HG03060 (cell line): ENCODE measurements at regions not wholly inside any gene's neighbourhood (a gene's known extent, or its start where the extent isn't known, plus 50 kb on each side); places are given as distances from the start of the nearest gene placed in this dataset.
"Not testable (repeated sequence)": the region's sequence is repeated elsewhere in the genome, so short reads cannot be mapped to it uniquely, and the experiment has no call there.

Experiments used
- ATAC-seq: cut with Tn5 transposase; IDR thresholded peaks from one replicate; pipeline ENCODE4 v1.9.1; 2021; ENCODE audit warnings: low read depth, moderate number of reproducible peaks; ENCODE audit not compliant: unreplicated experiment

GRCh38 chr5:136750224-136750862 is 385.0 kb upstream of the TRPC7 start:
- no peak for ATAC-seq

- no peak for ATAC-seq
Observed at GRCh38 chr5:136749016-136749415, 383.7 kb upstream of the TRPC7 start.

- ATAC-seq: no peak
Observed at GRCh38 chr5:136743052-136743451, 377.7 kb upstream of the TRPC7 start.

GRCh38 chr5:136740228-136740627 is 374.9 kb upstream of the TRPC7 start:
- no peak for ATAC-seq

GRCh38 chr5:136739271-136739670 is 373.9 kb upstream of the TRPC7 start:
- ATAC-seq: not testable (repeated sequence)

DNA sequence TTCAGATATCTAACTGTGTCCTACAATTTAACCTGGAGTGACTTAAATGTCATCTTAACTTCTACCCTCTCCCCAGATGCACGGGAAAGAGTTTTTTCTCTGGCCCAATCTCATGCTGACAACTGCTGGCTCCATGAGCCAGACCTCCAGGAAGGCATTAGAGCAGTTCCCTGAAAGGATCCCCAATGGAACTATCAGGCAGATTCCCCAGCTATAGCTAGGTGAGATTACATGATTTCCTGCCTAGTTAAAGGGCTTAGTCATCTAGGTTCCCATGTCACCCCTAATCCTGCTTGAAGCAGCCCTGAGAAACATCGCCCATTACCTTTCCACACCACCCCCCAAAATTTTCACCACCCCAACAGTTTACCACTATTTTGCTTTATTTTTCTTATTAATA is 373.5 kb upstream of the TRPC7 start:
- no peak for ATAC-seq

DNA sequence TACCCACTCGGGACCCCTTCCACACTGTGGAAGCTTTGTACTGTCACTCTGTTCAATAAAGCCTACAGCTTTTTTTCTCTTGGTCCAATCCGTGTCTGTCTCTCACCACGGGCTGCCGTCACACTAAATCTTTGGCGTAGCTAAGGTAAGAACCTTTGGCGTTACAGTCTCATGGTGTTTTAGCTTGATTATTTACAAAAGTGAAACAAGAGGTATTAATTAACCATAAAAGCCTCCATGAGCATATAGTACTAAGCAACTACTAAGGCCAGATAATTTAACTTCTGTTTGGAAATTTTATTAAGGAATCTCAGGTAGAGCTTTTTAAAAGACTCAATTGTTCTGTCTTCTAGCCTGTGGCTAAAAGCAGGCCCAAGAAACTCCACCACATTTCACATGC is 370.7 kb upstream of the TRPC7 start:
- no peak for ATAC-seq

DNA sequence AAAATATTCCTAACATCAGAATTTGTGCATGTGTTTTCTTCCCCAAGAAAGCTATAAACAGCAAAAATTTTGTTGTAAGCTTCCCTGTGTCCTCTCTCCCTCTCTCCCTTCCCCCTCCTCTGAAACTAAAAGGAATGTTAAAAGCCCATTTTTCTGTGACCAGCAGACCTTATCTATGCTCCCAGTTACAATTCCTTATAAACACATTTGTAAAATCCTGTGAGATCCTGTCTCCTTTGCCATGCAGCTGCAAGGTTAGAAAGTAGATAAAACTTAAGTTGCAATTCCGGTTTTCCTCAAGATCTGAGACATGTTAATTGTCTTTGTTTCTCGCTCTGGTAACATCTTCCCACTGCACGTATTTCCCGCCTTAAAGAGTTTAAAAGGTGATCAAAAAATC is 370.3 kb upstream of the TRPC7 start:
- not testable (repeated sequence) for ATAC-seq

DNA sequence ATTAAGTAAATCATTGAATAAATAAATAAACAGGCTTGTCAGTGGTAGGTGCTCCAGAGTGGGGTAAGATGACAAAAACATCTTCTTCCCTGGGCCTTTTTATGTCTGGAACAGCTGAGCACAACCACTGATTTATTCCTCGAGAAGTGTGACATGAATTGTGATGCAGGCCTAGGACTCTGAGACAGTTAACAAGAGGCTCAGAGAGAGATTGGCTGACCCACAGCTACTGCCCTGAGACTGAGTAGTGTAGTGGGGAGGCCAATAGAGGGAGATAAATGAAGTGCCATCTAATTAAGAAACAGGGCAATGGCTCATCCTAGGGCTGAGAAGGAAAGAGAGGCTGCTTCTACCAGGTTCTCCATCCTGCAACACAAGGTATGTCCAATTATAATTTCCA is 369.3 kb upstream of the TRPC7 start:
- ATAC-seq: no peak

DNA sequence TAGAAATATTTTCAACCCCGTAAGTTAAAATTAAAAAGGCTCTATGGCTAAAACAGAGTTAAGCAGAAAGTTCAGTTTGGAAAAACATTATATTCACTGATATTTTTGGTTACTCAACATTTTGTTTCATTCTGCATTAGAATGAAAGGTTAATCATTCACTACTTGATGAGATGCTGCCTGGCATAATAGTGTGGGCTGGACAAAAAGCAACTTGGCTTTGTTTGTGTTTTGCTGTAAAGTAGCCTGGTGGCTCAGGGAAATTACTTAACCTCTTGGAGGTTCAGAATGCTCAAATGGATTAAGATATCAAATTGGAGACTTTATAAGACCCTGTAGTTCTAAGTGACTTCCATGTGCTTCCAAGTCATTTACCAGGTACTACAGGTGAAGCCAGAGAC is 367.4 kb upstream of the TRPC7 start:
- no peak for ATAC-seq

GRCh38 chr5:136731241-136731900 is 366.0 kb upstream of the TRPC7 start:
- ATAC-seq: no peak

DNA sequence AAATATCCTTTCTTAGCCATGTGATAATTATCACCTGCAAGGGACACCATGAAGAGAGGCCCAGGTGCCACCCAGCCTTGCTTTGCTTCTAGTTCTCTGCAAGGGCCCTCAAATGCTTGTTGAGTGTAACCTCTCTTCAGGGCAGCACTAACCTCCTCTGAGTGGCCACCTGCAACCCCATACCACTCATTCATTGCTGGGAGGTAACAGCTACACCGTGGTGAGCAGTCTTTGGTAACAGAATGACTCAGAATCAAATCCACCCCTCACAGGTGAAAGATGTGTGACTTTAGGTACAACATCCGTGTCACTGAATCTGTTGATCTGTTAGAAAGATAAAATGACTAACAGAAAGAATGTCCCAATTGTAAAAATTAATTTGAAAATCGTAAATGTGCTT is 365.1 kb upstream of the TRPC7 start:
- ATAC-seq: no peak

- no peak for ATAC-seq
Observed at GRCh38 chr5:136729901-136730355, 364.6 kb upstream of the TRPC7 start.

- ATAC-seq: no peak
Observed at GRCh38 chr5:136726506-136726905, 361.2 kb upstream of the TRPC7 start.

DNA sequence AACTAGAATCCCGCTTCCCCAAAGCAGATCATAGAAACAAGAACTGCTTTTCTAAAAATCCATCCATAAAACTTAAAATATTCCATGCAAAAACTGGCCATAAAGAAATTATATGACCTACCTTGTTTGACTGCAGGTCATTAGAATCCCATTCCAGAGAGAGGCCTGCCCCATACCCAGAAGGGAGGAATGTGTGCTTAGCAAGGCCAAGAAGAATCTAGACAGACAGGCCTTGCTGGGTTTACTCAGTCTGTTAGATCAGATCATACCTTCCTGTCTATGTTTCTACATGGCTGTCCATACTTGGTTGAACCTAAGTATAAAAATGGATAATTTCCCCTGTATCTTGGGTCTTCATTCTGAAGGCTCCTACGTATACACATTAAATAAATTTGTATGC is 358.8 kb upstream of the TRPC7 start:
- ATAC-seq: no peak

DNA sequence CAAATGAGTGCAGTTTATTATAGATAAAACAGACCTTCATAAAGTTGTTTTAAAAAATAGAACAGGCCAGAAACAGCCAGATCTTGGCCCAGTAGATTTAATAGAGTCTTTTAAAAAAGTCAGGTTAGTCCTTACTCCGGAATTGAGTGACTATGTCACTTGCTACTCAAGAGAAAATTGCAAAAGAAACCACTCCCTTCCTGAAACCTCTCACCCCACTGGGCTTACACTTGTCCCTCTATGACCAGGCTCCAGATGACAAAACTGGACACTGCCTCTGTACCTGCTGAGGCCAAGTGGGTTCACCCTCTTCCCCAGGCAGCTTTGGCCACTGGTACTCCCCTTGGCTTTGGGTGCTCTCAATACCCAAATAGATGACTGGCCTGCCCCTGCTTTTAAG is 357.2 kb upstream of the TRPC7 start:
- ATAC-seq: no peak

DNA sequence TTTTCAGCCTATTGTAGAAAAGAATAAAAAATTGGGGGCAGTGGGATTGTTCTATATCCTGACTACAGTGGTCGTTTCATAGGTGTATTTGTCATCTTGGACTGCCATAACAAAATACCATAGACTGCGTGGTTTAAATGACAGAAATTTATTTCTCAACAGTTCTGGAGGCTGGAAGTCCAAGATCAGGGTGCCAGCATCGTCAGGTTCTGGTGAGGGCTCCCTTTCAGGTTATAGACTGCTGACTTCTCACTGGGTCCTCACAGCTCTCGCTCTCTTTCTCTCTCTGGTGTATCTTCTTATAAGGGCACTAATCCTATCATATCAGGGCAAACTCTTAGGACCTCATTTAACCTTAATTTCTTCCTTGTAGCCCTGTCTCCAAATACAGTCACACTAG is 356.7 kb upstream of the TRPC7 start:
- no peak for ATAC-seq

GRCh38 chr5:136720674-136721073 is 355.3 kb upstream of the TRPC7 start:
- ATAC-seq: no peak

- ATAC-seq: no peak
Observed at GRCh38 chr5:136717917-136718316, 352.6 kb upstream of the TRPC7 start.

DNA sequence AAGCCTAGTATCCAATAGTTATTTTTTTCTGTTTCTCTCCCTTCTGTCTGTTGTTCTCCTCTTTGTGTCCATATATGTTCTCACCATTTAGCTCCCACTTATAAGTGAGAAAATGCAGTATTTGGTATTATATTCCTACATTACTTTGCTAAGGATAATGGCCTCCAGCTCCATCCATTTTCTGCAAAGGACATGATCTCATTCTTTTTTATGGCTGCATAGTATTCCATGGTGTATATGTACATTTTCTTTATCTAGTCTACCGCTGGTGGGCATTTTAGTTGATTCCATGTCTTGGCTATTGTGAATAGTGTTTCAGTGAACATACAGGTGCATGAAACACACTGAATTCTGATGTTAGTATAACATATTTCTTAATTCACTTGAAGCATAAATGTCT is 348.9 kb upstream of the TRPC7 start:
- ATAC-seq: no peak

DNA sequence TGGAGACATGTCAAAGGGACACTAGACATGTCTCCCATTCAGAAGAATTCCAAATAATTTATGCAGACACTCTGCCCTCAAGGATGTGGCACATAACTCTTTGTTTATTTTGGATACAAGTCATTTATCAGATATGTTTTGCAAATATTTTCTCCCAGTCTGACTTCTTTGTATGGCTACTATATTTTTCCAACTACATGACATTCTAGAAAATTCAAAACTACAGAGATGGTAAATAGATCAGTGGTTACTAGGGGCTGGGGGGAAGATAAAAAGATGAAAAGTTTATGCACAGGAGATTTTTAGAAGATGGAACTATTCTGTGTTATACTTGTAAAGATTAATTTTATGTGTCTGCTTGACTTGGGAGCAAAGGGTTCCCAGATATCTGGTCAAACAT is 347.3 kb upstream of the TRPC7 start:
- ATAC-seq: no peak

- no peak for ATAC-seq
Observed at GRCh38 chr5:136710834-136711233, 345.5 kb upstream of the TRPC7 start.
